GM19438 (cell line): ENCODE measurements at regions not wholly inside any gene's neighbourhood (a gene's known extent, or its start where the extent isn't known, plus 50 kb on each side); places are given as distances from the start of the nearest gene placed in this dataset.

ENCODE experiments used
- ATAC-seq: cut with Tn5 transposase; IDR thresholded peaks from one replicate; pipeline ENCODE4 v1.9.1; 2021; ENCODE audit warnings: low read depth; ENCODE audit not compliant: unreplicated experiment

DNA sequence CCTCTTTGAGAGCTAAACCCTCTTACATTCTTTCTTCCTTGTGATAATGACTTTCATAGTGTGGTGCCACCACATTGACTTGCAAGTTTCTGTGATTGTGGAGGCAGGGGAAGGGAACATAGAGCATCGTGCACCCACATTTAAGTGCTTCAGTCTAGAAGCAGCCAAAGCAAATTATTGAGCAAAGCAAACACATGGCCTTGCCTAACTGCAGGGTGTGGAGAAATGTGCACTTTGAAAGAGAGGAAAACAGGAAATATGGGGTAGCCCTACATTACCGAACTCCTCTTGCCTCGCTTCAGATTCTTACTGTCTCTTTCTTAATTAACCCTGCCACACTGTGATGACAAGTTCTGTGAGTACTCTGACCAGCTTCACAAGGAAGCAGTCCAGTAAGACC is 814.6 kb downstream of the SLC4A3 start:
- ATAC-seq, result no peak

DNA sequence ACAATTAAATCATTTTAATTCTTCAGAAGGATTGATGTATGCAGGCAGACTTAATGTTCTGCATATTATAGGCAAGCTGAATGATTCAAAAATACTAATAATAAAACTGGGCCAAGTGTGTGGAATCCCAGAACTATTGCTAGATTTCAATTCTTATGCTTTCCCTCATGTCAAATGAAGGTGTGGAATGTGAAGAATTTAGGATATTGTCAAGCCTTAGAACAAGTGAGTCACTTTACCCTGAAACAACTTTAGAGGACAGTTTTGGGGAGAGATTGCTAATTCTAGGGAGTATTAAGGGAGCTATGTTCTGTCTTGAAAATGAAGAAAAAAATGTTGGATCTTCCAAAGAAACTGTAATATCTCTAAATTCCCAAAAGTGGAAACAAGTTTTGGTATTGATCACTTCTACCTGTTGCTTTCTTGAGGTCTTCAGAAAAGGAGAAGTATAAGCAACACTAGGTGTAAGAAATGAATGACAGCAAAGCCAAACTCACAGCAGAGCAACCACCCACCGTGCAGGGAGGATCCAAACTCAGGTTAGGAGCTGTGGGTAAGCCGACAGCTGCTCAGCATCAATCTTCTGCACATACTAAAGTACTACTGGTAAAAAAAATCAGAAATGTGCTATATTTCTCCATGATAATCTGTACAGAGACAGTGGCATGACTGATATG is 818.1 kb downstream of the SLC4A3 start:
- ATAC-seq, result no peak

- no peak for ATAC-seq
Measured at GRCh38 chr2:220446106-220446712, 818.8 kb downstream of the SLC4A3 start.

DNA sequence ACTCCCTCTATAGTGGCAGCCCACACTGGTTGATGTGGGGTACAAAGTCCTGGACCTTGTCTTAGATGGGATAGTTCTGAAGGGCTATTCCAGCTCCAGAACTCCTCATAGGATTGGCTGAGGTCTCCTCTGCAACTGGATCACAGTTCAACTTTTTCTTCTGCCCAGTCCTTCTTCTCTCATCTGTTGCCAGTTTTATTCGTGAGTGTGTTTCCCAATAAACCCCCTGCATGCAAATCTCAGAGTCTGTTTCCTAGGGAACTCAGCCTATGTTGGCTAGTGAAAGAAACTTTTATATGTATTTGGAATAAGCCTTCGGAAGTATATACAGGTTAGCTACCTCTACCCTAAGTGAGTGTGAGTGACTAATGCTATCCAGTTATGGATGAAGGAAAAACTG is 823.4 kb downstream of the SLC4A3 start:
- no peak for ATAC-seq

DNA sequence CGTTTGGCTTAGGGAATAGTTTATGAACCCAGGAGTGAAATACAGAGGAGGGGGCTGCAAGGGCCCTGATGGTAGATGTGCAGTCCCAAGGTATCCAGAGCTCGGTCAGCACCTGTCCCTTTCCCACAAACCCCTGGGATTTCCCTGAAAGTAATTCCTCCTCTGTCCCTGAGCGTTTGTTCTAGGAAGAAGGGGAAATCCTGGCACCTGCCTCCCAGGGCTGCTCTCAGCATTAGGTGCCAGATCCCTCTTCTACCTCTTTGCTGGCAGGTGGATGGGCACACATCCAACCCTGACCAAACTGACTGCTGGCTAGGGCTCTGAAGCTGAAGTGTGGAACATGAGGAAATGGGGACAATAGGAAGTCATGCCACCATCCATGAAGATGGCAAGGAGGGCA is 824.0 kb downstream of the SLC4A3 start:
- ATAC-seq, result no peak

- no peak for ATAC-seq
Measured at GRCh38 chr2:220452561-220452960, 825.1 kb downstream of the SLC4A3 start.

GRCh38 chr2:220455351-220455990 is 828.0 kb downstream of the SLC4A3 start:
- ATAC-seq, result no peak

DNA sequence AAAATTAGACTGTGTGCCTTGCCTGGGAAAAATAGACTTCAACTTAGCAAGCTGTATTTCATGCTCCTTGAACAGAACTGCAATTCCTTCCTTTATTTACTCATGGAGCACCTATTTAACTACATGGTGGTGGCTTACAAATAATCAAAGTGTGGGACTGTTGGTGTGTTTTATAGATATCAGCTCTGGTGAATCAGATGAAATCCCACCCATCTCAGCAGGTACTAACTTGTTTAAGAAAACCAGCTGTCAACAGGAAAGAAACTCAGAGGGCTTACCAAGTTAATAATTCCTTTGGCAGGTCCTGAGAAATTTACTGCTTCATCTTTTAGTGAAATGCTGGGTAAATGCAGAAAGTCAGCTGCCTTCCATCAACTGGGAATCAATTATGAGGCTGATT is 830.6 kb downstream of the SLC4A3 start:
- no peak for ATAC-seq

- no peak for ATAC-seq
Measured at GRCh38 chr2:220460257-220460985, 833.0 kb downstream of the SLC4A3 start.

DNA sequence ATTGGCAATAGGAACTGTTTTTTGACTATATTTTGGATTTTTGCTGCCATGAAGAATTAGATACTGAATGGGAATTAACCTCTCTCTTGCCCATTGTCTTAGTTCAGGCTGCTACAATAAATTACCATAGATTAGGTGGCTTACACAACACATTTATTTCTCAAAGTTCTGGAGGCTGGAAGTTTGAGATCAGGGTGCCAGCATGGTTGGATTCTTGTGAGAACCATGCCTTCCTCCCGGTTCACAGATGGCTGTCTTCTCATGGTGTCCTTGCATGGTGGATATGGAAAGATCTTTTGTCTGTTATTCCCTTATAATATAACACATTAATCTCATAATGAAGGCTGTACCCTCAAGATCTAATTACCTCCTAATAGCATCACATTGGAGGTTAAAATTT is 836.4 kb downstream of the SLC4A3 start:
- ATAC-seq, result no peak

GRCh38 chr2:220465700-220466099 is 838.3 kb downstream of the SLC4A3 start:
- ATAC-seq, result no peak

GRCh38 chr2:220466251-220466691 is 838.8 kb downstream of the SLC4A3 start:
- ATAC-seq, result no peak

- no peak for ATAC-seq
Measured at GRCh38 chr2:220469201-220469600, 841.8 kb downstream of the SLC4A3 start.

GRCh38 chr2:220473611-220474010 is 846.2 kb downstream of the SLC4A3 start:
- no peak for ATAC-seq

DNA sequence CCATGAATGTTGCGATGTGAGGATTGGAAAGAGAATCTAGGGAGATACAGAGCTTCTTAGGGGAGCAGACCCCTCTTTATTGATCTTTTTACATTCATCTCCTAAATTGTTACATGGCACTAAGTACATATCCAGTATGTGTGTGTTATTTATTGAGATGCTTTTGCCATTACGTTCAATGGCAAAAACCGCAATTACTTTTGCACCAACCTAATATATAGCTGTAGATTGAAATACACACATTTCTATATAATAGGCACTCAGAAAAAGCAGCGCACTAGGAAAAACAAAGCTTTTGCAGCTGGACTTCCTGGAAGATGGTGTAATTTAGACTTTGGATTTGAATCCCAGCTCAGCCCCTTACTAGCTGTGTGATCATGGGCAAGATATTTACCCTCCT is 849.4 kb downstream of the SLC4A3 start:
- ATAC-seq, result no peak

- no peak for ATAC-seq
Measured at GRCh38 chr2:220478305-220479058, 851.1 kb downstream of the SLC4A3 start.

- ATAC-seq, result no peak
Measured at GRCh38 chr2:220482716-220483115, 855.3 kb downstream of the SLC4A3 start.

- ATAC-seq, result no peak
Measured at GRCh38 chr2:220489121-220489520, 861.7 kb downstream of the SLC4A3 start.

DNA sequence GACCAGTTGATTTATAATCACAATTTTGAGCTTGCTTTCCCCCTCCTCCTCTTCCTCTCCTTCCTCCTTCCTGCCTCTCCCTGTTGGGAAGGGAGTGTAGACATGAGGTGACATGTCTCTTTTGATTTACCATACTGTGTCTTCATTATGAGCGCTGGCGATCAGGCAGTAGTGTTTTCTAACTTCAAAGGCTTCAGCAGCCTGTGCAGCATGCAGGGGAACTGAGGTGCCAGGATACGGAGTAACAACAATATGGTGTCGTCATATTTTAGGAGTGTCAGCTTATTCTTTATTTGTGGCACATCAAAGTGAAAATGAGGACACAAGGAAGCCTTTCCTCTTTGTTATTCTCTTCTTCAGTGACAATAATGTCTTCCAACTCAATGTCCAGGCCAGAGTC is 864.2 kb downstream of the SLC4A3 start:
- no peak for ATAC-seq

GRCh38 chr2:220493871-220494525 is 866.6 kb downstream of the SLC4A3 start:
- ATAC-seq, result no peak
